NCI-H146 (cell line): ENCODE measurements at regions not wholly inside any gene's neighbourhood (a gene's known extent, or its start where the extent isn't known, plus 50 kb on each side); places are given as distances from the start of the nearest gene placed in this dataset.

ENCODE experiments used
- DNase-seq: peaks from one replicate; lab custom pipeline; 2025; lab: John Stamatoyannopoulos, UW

GRCh38 chr5:103624675-103625074, 62.1 kb upstream of the NUDT12 start:
- DNase-seq, result no peak

GRCh38 chr5:103624035-103624480, 61.5 kb upstream of the NUDT12 start:
- DNase-seq, result no peak

DNA sequence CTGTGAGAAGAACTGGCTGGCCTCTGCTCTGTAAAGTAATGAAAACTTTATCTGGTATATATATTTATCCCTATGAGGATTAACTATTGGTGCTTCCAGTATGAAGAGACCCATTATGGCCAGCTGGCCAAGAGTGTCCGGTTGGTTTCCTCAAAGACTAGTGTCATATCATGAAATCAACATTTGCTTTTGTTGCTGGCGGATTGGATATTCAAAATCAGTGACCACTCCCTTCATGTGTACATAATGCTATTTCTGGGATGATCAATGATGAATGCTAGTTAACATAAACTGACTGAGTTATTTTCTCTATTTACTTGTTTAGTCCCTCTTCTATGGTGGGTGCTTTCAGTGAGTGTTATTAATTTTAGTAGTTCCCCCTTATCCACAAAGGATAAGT, 60.8 kb upstream of the NUDT12 start:
- DNase-seq, result no peak

GRCh38 chr5:103621548-103621930, 59.0 kb upstream of the NUDT12 start:
- no peak for DNase-seq

DNA sequence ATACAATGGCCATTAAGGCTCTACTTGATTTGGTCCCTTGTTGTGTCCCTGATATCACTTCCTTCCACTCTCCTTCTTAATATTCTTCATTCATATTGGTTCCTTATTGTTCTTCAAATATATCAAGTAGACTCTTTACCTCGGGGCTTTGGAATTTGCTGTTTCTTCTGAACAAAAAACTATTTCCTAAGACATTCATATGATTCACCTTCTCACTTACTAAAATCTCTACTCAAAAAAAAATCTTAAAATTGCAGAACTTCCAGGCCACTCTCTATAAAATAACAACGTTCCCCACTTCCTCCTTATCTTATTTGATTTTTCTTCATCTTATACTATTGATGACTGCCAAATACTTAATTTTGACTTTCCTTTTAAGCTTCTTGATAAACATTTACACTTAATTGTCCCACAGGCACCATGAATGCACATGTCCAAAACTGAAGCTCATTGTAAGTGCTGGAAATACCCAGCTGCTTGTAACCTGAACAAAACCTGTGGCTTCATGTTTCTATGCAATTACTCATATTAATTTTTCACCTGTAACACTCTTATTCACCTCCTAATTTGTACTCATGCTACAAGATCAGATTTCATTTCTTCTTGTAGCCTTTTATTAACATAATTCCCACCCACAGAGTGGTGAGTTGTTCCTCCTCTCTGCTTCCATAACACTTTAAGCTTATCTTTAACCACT, 58.4 kb upstream of the NUDT12 start:
- DNase-seq, result peak; percentile 61

- DNase-seq, result no peak
Observed at GRCh38 chr5:103617913-103618312, 55.3 kb upstream of the NUDT12 start.

- peak; percentile 10 for DNase-seq
Observed at GRCh38 chr5:103617090-103617489, 54.5 kb upstream of the NUDT12 start.

- no peak for DNase-seq
Observed at GRCh38 chr5:103612545-103612944, 50.0 kb upstream of the NUDT12 start.
